HFF-Myc (cell line): ENCODE measurements at regions not wholly inside any gene's neighbourhood (a gene's known extent, or its start where the extent isn't known, plus 50 kb on each side); places are given as distances from the start of the nearest gene placed in this dataset.
"Not testable (repeated sequence)": the region's sequence is repeated elsewhere in the genome, so short reads cannot be mapped to it uniquely, and the experiment has no call there.

Experiments used
- DNase-seq: peaks from one replicate; pipeline ENCODE4 v3.0.0-alpha.2; 2011; ENCODE audit warnings: low read depth; ENCODE audit errors: extremely low read depth
- H3K4me3 ChIP-seq: replicated peaks from 2 replicates; pipeline ENCODE4 v1.5.1; 2011; ENCODE audit warnings: low read depth, mild to moderate bottlenecking, control low read depth, low read length
- TF ChIP-seq, protein P1 (sequence below): IDR thresholded peaks from 2 replicates; pipeline ENCODE4 v1.5.1; 2012; ENCODE audit warnings: mild to moderate bottlenecking, low read depth, low read length, control low read depth; ENCODE audit errors: missing control alignments

DNA sequence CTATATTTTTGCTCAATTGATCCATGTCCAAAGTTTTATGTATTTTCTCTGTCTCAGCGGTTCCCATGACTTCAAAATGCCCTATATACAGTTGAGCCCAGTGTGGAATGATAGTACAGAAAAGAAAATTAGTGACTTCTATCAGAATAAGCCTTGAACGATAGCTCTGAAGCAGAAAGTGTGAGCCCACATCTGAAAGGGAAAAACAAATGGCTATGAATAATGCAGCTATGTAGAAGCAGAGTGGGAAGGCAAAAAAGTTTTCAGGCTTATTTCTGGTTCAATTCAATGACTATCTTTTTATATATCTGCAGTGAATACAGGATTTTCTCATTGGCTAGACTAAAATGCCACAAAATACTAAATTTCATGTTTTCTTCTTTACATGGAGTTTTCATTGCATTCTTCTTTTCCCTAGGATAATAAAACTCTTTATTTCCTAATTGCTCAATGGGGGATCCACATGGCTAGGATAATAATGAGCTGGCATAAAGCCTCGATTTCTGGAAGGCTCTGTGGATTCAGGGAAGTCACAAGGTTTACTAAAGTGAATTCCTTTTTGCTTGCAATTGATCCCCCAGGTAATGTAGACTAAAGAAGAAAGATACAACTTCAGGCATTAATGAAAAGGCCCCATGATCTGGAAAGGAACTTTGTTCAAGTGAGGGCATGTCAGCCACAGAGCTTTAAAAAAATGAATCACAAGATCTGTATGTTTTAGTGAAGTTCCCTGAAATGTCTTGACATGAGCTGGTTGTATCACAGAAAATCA, 377.0 kb upstream of the RIOK2 start:
- no peak for DNase-seq
- no peak overlapping the region for H3K4me3 ChIP-seq
- TF ChIP-seq, protein P1, sequence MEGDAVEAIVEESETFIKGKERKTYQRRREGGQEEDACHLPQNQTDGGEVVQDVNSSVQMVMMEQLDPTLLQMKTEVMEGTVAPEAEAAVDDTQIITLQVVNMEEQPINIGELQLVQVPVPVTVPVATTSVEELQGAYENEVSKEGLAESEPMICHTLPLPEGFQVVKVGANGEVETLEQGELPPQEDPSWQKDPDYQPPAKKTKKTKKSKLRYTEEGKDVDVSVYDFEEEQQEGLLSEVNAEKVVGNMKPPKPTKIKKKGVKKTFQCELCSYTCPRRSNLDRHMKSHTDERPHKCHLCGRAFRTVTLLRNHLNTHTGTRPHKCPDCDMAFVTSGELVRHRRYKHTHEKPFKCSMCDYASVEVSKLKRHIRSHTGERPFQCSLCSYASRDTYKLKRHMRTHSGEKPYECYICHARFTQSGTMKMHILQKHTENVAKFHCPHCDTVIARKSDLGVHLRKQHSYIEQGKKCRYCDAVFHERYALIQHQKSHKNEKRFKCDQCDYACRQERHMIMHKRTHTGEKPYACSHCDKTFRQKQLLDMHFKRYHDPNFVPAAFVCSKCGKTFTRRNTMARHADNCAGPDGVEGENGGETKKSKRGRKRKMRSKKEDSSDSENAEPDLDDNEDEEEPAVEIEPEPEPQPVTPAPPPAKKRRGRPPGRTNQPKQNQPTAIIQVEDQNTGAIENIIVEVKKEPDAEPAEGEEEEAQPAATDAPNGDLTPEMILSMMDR: no peak

DNA sequence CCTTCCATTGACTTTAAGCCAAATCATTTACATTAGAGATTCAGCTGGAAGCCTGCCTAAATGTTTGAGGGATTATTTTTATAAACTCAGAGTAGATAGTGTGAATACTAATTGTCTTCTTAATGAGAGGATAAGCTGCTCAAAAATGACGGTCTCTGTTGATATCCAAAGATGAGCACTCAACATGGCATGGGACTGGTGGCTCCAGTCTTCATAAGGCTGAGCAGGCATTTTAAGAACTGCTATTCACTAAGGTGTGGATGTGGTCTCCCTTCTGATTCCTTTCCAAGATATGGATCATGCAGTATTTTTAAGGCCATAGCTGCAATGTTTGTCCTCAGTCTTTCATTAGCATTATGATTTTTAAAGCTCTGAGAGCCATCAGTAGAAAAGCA, 377.5 kb upstream of the RIOK2 start:
- TF ChIP-seq, protein P1: no peak
- H3K4me3 ChIP-seq: no peak overlapping the region
- no peak for DNase-seq

DNA sequence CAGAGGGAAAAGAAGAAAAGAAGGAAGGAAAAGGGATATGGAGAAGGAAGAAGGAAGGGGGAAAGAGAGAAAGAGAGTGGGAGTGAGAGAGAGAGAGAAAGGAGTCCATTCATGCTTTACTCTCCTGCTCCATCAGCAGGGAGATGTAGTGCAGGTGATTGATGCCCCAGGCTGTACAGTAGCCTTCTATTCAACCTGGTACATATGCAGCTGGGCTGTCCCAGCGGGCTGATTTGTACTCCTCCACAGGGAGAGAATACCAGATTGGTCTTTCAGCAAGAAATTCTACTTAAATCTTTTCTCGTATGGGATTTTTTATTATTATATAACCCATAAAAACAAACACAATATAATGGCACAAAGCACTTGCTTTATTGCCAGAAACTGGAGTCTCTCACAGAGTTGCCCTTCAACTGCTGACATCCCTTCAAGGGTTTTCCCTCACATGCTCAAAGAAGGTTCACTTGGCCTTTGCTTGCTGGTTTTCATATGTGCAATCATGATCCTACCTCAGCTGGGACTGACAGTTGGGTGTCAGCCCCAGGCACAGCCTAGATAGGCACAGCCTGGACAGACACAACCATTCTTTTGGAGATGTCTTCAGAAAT, 380.1 kb upstream of the RIOK2 start:
- no peak overlapping the region for H3K4me3 ChIP-seq
- TF ChIP-seq, protein P1: no peak
- DNase-seq: no peak

DNA sequence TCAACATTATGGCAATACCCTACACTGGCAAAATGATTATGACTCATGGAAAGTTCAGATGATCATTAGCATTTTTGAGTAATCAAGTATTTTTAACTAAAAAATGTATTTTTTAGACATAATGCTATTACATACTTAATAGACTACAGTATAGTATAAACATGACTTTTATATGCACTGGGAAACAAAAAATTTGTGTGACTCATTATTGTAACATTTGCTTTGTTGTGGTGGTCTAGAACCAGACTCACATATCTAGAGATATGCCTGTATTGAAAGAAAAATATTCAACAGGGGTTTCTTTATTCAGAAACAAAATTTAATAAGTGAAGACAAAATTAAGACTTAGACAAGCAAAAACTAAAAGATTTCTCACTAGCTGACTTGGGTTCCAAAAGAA, 385.3 kb upstream of the RIOK2 start:
- TF ChIP-seq, protein P1: no peak
- DNase-seq: no peak
- H3K4me3 ChIP-seq: no peak overlapping the region

DNA sequence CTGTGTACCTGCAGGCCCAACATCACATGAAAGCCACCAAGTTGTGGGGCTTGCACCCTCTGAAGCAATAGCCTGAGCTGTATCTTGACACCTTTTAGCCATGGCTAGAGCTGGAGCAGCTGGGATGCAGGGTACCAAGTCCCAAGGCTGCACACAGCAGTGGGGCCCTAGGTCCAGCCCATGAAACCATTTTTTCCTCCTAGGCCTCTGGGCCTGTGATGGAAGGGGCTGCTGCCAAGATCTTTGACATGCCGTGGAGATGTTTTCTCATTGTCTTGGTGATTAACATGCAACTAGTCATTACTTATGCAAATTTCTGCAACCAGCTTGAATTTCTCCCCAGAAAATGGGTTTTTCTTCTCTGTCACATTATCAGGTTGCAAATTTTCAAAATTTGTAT, 387.2 kb upstream of the RIOK2 start:
- no peak for DNase-seq
- TF ChIP-seq, protein P1: no peak
- no peak overlapping the region for H3K4me3 ChIP-seq

DNA sequence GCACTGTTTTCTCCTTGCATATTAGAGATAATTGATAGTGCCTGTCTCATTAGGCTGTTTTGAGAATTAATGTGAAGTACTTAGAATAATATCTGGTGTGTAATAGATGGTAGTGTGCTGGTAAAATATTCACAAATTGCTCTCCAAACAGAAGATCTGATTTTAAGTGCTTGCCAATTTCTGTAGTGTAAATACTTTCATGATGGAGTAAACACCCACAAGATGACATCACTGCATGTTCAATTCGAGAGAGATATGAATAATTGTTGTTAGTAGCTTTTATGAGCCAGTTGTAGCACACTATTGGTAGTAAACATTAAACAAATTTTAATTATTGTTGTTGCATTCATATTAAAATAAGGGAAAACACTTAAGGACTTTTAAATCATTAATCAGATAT, 392.3 kb upstream of the RIOK2 start:
- TF ChIP-seq, protein P1: no peak
- H3K4me3 ChIP-seq: no peak overlapping the region
- DNase-seq: no peak

DNA sequence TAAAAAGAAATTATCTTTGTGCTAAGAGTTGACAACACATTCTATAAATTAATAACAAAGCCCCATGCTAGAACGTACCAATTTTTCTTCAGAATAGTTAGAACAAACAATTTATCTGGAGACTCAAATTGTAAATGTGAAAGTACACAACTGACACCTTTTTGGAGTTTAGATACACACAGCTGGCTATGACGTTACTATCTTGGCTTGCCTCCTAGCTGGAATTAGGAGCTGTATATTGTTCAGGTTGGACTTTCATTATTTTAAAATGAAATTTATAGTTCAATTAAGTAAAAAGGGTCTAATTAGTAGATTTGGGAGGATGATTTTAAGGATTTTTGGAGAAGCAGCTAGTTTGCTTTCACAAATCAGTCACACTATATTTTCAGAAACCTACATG, 393.9 kb upstream of the RIOK2 start:
- TF ChIP-seq, protein P1: no peak
- DNase-seq: no peak

DNA sequence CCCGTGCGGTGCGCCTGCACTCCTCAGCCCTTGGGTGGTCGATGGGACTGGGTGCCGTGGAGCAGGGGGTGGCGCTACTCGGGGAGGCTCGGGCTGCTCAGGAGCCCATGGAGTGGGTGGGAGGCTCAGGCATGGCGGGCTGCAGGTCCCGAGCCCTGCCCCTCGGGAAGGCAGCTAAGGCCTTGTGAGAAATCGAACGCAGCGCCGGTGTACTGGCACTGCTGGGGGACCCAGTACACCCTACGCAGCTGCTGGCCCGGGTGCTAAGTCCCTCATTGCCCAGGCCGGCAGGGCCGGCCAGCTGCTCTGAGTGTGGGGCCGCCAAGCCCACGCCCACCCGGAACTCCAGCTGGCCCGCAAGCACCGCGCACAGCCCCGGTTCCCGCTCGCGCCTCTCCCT, 396.9 kb upstream of the RIOK2 start:
- not testable (repeated sequence) for DNase-seq, H3K4me3 ChIP-seq

More for the DNA sequence above, 393.9 kb upstream of the RIOK2 start:
- no peak overlapping the region for H3K4me3 ChIP-seq
